ENCODE measurements at regions not wholly inside any gene's neighbourhood (a gene's known extent, or its start where the extent isn't known, plus 50 kb on each side); places are given as distances from the start of the nearest gene placed in this dataset.

- no peak for DNase-seq
These were observed 109.0 kb downstream of the OLFM1 start for GRCh38 chr9:135196474-135196873.

- no peak for DNase-seq
These were observed 110.7 kb downstream of the OLFM1 start for GRCh38 chr9:135198144-135198543.

- no peak for DNase-seq
These were observed 111.3 kb downstream of the OLFM1 start for GRCh38 chr9:135198586-135199285.

GRCh38 chr9:135199489-135199888, 112.0 kb downstream of the OLFM1 start:
- DNase-seq = no peak

- no peak for DNase-seq
These were observed 114.2 kb downstream of the OLFM1 start for GRCh38 chr9:135201711-135202110.

GRCh38 chr9:135204177-135204576, 116.7 kb downstream of the OLFM1 start:
- DNase-seq = no peak

GRCh38 chr9:135209136-135209535, 121.7 kb downstream of the OLFM1 start:
- no peak for DNase-seq

- DNase-seq = no peak
These were observed 122.4 kb downstream of the OLFM1 start for GRCh38 chr9:135209852-135210251.

- DNase-seq = no peak
These were observed 123.4 kb downstream of the OLFM1 start for GRCh38 chr9:135210676-135211523.

- DNase-seq = no peak
These were observed 124.0 kb downstream of the OLFM1 start for GRCh38 chr9:135211524-135211890.

GRCh38 chr9:135212961-135213360, 125.5 kb downstream of the OLFM1 start:
- DNase-seq = no peak

- no peak for DNase-seq
These were observed 126.1 kb downstream of the OLFM1 start for GRCh38 chr9:135213566-135213965.

GRCh38 chr9:135214054-135214640, 126.7 kb downstream of the OLFM1 start:
- DNase-seq = no peak

GRCh38 chr9:135214706-135215105, 127.2 kb downstream of the OLFM1 start:
- no peak for DNase-seq

GRCh38 chr9:135215571-135216161, 128.2 kb downstream of the OLFM1 start:
- DNase-seq = no peak

GRCh38 chr9:135216236-135216635, 128.8 kb downstream of the OLFM1 start:
- DNase-seq = no peak

- DNase-seq = no peak
These were observed 129.4 kb downstream of the OLFM1 start for GRCh38 chr9:135216791-135217441.

GRCh38 chr9:135217836-135218235, 130.4 kb downstream of the OLFM1 start:
- DNase-seq = no peak

- DNase-seq = no peak
These were observed 131.1 kb downstream of the OLFM1 start for GRCh38 chr9:135218331-135219225.

GRCh38 chr9:135219676-135220600, 132.5 kb downstream of the OLFM1 start:
- no peak for DNase-seq
